Head of caudate nucleus (tissue), 42 donors: ENCODE measurements at regions not wholly inside any gene's neighbourhood (a gene's known extent, or its start where the extent isn't known, plus 50 kb on each side); places are given as distances from the start of the nearest gene placed in this dataset.

Experiments
- DNase-seq, 42 donors: peaks; one replicate each; pipeline versions ENCODE4 v3.0.0 to v3.0.0-alpha.2; 2020 to 2021; ENCODE audit warnings: mixed read lengths in 7 of 42
- intact Hi-C: fragments of 100-400 bp; cut with DNase I; formaldehyde crosslinking; loops from one replicate; pipeline ENCODE4 v1.15.0; 2022

DNA sequence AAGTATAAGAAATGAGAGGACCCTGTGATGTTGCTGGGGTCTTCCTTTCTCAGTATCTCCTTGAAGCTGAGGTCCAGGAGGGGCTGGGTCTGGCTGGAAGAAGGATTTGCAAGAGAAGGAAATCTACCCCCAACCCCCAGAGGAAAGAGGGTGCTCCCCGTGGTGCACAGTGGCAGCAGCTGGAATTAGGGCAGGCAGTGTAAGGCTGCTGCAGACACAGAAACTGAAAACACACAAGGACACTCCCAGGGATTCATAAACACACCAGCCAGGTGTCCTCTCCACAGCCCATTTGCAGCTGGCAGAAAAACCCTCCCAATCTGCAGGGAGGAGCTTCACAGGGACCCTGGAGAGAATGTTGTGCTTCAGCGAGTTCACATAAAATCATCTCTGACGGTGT, 297.2 kb downstream of the CDH26 start:
- intact Hi-C loops, result no loop called here

DNA sequence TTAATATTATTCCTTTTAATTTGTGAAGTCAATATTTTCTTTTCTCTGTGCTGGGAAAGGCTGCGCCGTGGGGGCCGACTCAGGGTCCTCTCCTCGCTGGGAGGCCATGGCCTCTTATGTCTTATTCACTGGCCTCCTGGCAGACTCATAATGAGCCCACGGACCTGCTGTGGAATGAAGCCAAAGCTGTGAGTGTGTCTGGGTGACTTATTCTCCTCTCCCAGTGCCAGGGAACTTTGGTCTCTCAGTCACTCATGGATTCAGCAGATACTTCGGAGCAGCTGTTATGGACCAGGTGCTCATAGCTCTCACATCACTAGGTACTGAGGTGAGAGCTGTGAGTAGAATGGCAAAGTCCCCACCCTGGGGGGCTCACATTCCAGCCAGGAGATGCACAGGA, 297.6 kb downstream of the CDH26 start:
- no peak for DNase-seq
- intact Hi-C loops, result no loop called here

More for the DNA sequence above, 297.2 kb downstream of the CDH26 start:
- DNase-seq, result no peak

DNA sequence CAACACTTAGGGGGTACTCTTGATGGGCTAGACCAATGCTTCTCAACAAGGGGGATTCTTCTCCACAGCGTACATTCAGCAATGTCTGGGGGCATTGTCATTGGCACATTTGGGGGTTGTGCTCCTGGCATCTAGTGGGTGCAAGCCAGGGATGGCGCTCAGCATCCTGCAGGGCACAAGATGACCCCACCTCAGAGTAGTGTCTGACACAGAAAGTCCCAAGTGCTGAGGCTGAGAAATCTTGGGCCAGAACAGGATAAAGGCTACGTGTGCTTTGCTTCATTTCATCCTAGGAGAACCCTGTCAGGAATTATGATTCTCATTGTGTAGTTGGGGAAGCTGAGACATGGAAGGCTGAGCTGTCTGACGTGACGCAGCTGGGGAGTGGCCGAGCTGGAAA, 298.6 kb downstream of the CDH26 start:
- DNase-seq, result no peak
- intact Hi-C loops, result no loop called here

DNA sequence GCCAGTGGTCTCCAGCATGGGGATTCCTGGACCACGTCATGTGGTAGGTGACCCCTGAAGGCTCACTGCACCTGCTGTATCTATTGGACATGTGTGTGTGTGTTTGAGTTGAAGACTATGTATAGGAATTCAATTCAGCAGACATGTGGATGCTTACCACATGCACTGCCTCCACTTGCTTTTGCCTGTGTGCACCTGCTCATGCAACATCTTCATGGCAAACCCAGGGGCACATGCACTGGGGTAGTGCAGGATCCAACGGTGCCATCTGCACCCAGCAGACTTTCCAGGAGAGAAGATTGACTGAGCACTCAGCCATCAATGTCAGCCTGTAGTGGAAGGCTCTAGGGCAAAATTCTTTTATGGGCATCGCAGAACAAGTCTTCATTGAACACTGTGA, 299.4 kb downstream of the CDH26 start:
- DNase-seq, result no peak
- intact Hi-C loops, result no loop called here

DNA sequence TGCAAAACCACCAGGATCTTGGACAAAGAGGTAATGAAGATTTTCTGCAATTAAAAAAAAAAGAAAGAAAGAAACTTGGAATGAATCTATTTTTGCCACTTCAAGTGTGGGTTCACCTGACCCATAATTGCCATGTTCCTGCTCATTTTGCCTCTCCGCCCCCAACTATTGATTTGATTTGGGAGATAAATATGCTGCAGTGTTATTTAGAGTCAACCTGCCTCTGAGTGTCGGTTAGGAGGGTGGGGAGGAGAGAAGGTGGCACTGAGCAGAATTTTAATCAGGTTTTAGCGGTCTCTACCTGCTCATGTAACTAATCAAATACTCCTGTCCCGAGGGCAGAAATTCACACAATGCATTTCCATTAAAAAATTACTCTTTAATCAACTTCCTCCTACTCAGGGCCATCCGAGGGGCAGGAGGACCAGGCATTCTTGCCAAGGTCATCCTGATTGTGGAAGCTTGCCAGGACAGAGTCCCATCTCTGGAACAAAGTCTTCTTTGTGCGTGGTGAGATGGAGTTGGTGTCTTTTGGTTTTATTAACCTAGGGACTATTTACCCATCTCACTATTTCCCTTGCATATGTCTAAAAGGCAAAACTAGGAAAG, 300.1 kb downstream of the CDH26 start:
- DNase-seq, result peak in 4 of 42 donors; percentile 13 to 48 (median 18)
- intact Hi-C loops, result no loop called here

DNA sequence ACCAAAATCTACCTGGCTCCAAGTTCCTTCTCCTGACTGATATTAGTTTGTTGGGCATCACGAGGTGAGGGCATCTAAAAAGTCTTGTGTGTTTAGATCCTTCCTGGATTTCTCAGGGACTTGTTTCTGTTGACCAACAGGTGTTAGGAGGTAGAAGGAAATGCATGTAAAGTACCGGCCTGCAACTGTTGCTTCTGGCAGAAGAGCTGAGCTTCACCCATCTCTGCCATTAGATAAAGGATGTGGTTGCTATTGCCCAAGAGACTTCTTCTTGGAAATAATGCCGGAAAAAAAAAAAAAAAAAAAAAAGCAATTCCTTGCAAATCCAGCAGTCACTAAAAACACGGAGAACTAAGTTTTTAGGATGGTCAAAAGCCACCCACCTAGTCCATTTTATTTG, 303.1 kb downstream of the CDH26 start:
- DNase-seq, result no peak
- intact Hi-C loops, result no loop called here

DNA sequence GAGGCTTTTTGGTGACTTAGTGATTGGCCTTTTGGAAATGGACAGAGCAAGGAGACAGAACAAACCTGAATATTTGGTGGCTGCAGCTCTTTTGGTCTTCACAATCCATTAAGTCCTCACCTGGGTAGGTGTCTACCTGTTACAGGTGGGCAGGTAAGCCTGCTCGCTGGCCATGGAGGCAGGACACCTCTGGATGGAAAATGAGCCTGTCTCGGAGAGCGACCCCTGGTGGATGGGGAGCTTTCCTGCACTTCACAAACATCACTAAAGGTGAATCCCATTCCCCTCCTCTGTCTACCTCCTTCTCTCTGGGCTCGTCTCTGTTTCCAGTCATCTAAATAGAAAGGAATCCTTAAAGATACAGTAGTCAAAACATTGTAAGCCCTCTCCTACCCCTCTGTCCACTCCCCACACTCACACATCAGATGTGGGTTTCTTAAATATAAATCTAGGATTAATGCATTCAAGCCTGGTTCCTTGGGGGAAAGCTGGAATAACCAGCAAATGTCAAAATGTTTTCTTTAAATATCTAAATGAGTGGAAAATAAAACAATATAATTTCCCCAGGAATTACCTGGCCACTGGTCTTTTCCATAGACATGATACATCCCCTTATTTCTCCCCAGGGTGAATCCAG, 304.9 kb downstream of the CDH26 start:
- intact Hi-C loops, result no loop called here
- peak in 8 of 42 donors; percentile 12 to 55 (median 30) for DNase-seq

DNA sequence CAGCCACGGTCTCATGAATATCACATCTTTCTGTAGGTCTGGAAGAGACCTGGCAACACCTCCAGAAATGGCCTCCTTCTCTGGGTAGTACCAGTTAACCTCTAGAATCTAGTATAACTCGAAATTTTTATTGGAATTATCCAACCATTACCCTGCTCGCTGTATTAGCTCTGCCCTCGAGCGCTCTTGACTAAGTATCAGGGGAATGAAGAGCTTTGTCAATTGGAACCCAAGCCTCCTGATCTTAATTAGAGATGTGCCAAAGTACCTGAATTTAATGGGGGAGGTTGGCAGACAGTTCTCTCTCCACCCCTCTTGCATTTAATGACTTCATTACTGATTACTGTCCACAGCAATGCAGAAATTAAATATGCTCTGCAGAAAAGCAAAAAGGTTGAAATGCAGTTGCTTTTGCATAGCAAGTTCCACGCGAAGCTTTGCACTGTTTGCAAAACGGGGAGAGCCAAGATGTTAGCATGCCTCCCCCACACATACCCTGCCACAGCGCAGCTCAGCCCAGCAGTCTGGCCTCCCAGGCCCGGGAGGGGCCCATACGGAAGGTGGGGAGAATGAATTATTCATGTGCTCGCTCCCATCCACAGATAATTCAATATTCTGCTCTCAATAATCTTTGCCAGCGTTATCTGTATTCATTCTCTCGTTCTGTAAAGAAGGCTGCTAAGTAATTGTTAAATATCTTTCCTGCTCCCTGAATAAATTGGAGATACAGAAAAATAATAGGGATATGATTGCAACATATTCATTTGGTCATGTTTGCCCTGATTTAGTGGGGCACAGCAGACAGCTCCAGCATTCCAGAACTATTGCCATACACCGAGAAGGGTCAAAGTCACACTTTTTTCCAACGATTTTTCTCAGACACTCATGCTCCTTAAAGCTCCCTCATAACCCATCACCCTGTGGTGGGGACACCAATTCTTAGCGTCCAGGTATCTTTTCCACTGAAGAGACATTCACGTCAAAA, 305.8 kb downstream of the CDH26 start:
- intact Hi-C loops, result no loop called here
- DNase-seq, result peak in 4 of 42 donors; percentile 7 to 29 (median 15)

DNA sequence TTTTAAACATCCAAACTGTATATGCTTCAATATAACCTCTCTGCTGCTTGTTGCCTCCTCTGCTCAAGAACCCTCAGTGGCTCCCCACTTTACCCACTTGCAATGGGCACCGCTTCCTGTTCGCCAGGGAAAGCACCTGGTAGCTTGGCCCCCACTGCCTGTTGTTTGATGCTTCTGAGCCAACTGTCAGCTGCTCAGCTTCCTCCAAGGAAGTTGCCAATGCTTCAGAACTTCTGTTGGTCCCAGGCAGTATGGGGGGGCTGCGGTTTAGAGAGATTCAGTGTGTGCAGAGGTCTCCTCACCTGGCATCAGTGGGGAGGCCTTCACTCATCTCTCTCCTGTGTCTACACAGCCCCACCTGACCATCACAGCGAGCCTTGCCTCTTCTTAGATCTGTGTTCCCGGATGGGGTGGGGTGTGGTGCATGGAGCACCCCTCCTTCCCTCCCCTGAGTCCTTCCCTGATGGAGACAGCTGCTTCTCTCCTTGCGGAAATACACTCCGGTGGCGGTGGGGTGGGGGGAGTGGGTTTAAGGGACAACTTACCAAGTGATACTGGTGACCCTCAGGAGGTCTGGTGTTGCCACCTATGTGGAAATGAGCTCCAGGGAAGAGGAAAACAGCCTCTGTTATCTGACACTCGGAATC, 308.1 kb downstream of the CDH26 start:
- intact Hi-C loops, result no loop called here
- DNase-seq, result no peak

DNA sequence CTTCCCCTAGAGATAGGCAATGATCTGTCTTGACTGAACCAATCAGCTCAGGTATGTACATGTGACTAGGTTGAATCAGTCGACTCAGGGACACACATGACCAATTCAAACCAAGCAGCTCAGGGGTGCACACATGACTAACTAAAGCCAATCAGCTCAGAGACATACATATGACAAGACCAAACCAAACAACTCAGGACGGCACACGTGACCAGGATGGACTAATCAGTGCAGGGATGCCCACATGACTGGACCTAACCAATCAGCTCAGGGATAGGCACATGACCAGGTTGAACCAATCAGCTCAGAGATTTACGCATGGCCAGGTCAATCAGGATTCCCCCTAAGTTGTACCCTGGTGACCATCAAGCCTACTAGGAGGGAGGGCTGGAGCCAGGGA, 310.3 kb downstream of the CDH26 start:
- DNase-seq, result no peak
- intact Hi-C loops, result no loop called here

DNA sequence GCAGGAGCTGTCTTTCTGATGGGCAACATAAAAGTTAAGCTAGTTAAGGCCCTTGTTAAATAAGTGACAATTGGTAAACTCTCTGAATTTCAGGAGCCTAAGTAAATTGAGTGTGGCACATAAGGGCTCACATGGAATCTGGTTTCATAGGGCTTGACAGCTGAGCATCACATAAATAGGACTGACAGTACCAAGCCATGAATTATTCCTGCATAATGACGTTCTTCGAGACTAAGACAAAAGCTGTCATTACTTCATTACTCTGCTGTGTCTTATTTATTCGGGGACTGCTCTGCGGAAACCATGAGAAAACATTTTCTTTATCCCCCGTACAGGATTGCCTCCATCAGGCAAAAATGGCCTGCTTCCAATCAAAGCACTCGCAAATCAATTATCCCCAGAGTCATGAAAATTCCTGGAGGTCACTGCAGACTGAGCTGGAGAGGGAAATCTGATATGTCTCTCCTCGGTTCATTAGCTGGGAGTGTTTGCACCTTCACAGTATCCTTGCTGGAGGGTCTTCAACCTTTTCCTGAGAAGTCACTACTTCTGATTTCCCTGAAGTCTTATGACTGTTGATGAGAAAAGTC, 311.4 kb downstream of the CDH26 start:
- intact Hi-C loops, result no loop called here
- DNase-seq, result no peak

DNA sequence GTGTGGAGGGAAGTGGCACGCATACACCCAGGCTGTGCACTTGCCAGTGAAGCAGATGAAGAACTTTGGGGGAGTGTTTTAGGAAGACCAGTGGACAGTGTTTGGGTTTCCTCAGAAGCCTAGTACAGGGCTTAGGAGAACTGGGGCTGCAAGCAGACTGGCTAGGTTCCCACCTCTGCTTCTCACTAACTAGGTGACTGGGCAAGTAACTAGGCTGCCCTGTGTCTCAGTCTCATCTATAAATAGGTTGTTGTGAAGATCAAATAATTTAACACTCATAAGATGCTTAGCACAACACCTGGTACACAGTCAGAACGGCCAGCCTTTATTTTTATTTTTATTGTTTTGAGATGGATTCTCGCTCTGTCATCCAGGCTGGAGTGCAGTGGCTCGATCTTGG, 312.1 kb downstream of the CDH26 start:
- no peak for DNase-seq
- intact Hi-C loops, result no loop called here

DNA sequence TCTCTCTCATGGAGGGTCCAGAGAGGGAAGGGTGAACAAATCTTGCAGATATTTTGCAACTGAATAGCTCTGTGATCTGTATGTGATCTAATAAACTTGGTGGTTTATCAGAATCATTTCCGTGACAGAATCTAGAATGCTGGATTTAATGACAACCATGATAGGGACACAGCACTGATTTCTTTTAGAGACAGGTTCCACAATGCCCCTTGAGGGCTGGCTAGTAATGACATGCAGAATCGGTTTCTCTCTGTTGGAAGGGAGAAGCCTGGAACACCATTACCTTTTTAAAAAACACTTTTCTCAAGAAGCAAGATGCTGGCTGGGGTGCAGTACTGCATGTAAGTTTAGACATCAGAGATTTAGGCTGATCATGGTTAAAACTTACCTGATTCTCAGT, 313.4 kb downstream of the CDH26 start:
- no peak for DNase-seq
- intact Hi-C loops, result no loop called here

DNA sequence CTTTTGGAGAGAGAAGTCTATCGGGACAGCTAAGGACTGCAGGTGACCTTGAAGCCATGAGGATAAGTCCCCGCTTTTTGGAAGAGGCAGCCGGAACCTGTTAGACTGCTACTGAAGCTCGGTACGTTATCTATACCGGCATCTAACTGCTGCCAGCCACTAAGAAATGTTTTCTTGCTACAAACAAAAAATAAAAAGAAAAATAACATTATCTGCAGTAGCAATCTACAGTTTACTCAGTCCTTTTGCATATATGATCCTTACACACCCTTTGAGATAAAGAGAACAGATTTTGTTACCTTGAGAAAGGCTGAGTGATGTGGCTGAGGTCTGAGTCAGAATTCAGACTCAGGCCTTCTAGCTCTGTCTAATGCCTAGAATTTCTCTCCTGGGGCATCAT, 314.6 kb downstream of the CDH26 start:
- intact Hi-C loops, result no loop called here
- DNase-seq, result no peak

DNA sequence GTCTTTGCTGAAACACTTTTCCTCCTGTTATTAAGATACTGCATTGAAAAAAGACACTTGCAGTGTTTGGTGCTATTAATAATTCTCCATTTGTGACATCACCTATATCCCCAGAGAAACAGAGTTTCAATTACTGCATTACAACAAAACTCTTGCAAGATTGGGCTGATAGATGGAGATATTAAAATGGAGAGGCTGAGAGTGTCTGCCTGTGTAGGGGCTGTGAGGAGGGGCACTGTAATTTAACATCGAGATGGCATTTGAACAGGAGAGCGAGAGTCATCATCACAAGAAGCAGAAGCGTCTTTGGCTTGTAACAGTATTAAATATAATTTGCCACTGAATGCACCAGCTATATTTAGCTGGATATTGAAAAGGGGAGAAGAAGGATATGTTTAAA, 316.5 kb downstream of the CDH26 start:
- no peak for DNase-seq
- intact Hi-C loops, result no loop called here

DNA sequence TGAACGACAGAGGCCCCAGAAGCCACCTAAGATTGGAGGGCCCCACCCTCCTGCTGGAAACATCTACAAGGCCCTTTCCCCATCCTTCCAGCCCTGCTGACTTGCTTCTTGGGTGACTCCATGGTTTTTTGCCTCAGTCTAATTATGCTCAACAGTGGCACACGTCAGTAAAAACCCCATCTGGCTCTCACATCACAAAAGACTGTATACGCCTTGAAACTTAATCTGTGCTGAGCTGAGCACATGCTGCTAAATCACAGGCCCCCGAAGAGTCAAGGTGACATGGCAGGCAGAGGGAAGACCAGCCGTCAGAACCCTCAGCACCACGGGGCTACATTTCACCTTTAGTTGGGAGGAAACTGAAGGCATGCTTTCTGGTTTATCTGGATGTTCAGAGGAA, 323.1 kb downstream of the CDH26 start:
- intact Hi-C loops, result no loop called here
- no peak for DNase-seq

DNA sequence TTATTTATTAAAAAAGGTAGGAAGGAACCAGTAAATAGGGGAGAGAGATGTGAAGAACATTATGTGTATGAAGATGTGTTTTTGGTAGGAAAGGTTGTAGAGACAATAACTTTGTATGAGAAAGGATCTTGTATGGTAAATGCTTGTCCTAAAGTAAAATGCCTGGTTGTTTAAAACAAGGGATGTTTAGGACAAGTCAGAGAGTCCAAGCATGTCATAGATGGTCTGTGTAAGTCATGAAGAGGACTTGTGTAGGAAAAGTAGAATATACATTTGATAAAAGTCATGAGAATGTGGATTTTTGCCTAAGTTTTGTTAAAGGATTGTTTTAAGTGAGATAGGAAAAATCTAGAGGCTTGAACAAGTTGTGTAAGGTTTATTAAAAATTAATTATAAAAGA, 325.1 kb downstream of the CDH26 start:
- intact Hi-C loops, result no loop called here
- no peak for DNase-seq

DNA sequence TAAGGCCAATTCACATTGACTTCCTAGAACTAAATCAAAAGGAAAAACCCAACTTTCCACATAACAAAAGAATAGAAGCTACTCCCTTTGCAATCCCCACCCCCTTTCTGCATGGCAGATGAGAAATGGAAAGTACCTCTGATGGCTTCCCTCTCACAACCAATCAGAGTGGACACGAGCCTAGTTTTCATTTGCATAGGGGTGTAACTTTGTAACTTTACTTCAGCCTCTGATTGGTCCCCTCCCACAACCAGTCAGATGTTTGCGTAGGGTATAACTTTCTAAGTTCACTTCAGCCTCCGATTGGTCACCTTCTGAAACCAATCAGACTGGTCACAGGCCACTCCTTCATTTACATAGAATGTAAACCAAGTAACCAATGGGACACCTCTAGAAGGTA, 328.5 kb downstream of the CDH26 start:
- intact Hi-C loops, result no loop called here
- no peak for DNase-seq

DNA sequence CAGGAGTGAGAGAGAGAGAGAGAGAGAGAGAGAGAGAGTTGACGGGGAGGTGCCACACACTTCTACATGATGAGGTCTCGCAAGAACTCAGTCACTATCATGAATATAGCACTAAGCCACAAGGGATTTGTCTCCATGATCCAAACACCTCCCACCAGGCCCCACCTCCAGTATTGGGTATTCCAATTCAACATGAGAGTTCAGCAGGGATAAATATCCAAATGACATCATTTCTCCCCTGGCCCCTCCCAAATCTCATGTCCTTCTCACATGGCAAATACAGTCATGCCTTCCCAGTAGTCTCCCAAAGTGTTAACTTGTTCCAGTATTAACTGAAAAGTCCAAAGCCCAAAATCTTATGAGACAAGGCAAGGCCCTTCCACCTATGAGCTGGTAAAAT, 330.7 kb downstream of the CDH26 start:
- intact Hi-C loops, result no loop called here
- DNase-seq, result no peak
